CD4-positive, CD25-positive, alpha-beta regulatory T cell (primary cell): ENCODE measurements at regions not wholly inside any gene's neighbourhood (a gene's known extent, or its start where the extent isn't known, plus 50 kb on each side); places are given as distances from the start of the nearest gene placed in this dataset.

Experiments
- ATAC-seq, 2 donors: fragments of 150-1000 bp; cut with Tn5 transposase; one replicate each; pipeline ENCODE4 v1.10.0; 2021; ENCODE audit warnings: low read depth in 2 of 2, moderate number of reproducible peaks in 2 of 2, moderate library complexity in 1 of 2
- DNase-seq, 3 donors: peaks; one replicate each; pipeline versions ENCODE4 v3.0.0 to v3.0.0-alpha.2; 2012 to 2022; ENCODE audit warnings: mixed read lengths in 1 of 3
- H3K27ac ChIP-seq: one replicate; pipeline ENCODE4 v1.7.0; 2013; ENCODE audit warnings: mild to moderate bottlenecking, low read length; ENCODE audit not compliant: insufficient read depth, poor library complexity, severe bottlenecking
- H3K27me3 ChIP-seq: one replicate; pipeline ENCODE4 v1.7.0; 2013; ENCODE audit warnings: low read length; ENCODE audit not compliant: control insufficient read depth, insufficient read depth
- H3K36me3 ChIP-seq: one replicate; pipeline ENCODE4 v1.7.0; 2013; ENCODE audit warnings: mild to moderate bottlenecking, low read length, moderate library complexity; ENCODE audit not compliant: control insufficient read depth, insufficient read depth
- H3K4me1 ChIP-seq: 2 replicates; pipeline ENCODE4 v1.7.0; 2013; ENCODE audit warnings: mild to moderate bottlenecking, low read length; ENCODE audit not compliant: insufficient read depth, control insufficient read depth, poor library complexity, severe bottlenecking
- H3K4me3 ChIP-seq: one replicate; pipeline ENCODE4 v1.7.0; 2013; ENCODE audit warnings: low read depth, mild to moderate bottlenecking, low read length, moderate library complexity
- H3K9me3 ChIP-seq, 2 experiments: 1 replicate in 1 of 2; 2 replicates in 1 of 2; pipeline ENCODE4 v1.7.0; 2013; ENCODE audit warnings: low read length in 2 of 2, mild to moderate bottlenecking in 1 of 2, moderate library complexity in 1 of 2; ENCODE audit not compliant: control insufficient read depth in 2 of 2
- H3K27ac Mint-ChIP-seq, 3 donors: one replicate each; pipeline ENCODE4 v1.8.0; 2020 to 2022; ENCODE audit warnings: mild to moderate bottlenecking in 3 of 3, mixed read lengths in 3 of 3, moderate library complexity in 2 of 3
- H3K27me3 Mint-ChIP-seq: one replicate; pipeline ENCODE4 v1.8.0; 2022; ENCODE audit warnings: mild to moderate bottlenecking, mixed read lengths
- H3K36me3 Mint-ChIP-seq: one replicate; pipeline ENCODE4 v1.8.0; 2020; ENCODE audit warnings: mixed read lengths
- H3K4me1 Mint-ChIP-seq, 4 donors: one replicate each; pipeline ENCODE4 v1.8.0; 2020 to 2022; ENCODE audit warnings: mixed read lengths in 4 of 4, mild to moderate bottlenecking in 1 of 4
- H3K4me3 Mint-ChIP-seq, 4 donors: one replicate each; pipeline ENCODE4 v1.8.0; 2020 to 2022; ENCODE audit warnings: mild to moderate bottlenecking in 4 of 4, mixed read lengths in 4 of 4, moderate library complexity in 3 of 4
- H3K9me3 Mint-ChIP-seq, 7 donors: one replicate each; pipeline ENCODE4 v1.8.0; 2020 to 2022; ENCODE audit warnings: mixed read lengths in 7 of 7, mild to moderate bottlenecking in 3 of 7, moderate library complexity in 2 of 7

GRCh38 chr16:72537664-72538063 is 365.7 kb upstream of the PMFBP1 start:
- Mint-ChIP-seq H3K9me3 (peaks cover 0 to 6% (median 0%) of the 10 kb centered on the region in 7 donors), H3K4me3 (no peak overlapping the region), H3K4me1 (peaks cover 0 to 9% (median 0%) of the 10 kb centered on the region in 4 donors), H3K27ac (no peak overlapping the region), H3K36me3 (no peaks in the 10 kb centered on the region), H3K27me3 (peaks cover 5% of the 10 kb centered on the region)
- H3K4me1 ChIP-seq, result no peaks in the 10 kb centered on the region
- H3K9me3 ChIP-seq, result no peaks in the 10 kb centered on the region
- no peaks in the 10 kb centered on the region for H3K36me3 ChIP-seq
- no peaks in the 10 kb centered on the region for H3K27me3 ChIP-seq
- ATAC-seq, result no peak
- DNase-seq, result no peak
- no peak overlapping the region for H3K27ac ChIP-seq
- no peak overlapping the region for H3K4me3 ChIP-seq

DNA sequence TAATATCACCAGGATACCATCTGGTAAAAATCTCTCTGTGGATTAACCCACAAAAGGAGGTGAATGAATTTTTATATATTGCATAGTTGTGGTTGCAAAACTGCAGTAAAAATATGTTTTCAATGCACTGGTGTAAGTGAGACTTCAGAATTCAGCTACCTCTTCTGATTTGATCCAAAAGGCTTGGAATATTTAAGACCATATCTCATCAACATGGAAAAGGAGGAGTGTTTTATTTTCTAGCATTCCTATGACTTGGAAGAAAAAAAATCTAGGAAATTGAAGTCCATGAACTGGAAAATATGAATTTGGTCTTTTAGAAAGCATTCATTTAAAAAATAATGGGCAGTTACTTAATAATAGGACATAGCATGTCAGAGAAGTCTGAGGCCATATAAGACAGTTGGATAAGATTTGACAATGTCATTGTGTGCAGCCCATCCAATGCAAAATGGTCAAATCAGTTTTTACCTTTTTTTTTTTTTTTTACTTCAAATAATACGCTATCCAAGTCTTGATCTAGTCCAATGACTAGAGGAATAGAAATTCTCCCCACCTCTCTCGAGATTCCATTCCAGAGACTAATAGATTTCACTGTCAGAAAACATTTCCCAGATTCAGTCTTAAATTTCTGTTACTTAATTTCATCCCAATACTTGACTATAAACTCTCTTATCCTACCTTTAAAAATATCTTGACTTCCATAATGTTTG is 364.9 kb upstream of the PMFBP1 start:
- ATAC-seq (no peak), DNase-seq (no peak)
- Histone ChIP-seq H3K27me3 (no peaks in the 10 kb centered on the region), H3K36me3 (no peaks in the 10 kb centered on the region), H3K27ac (no peak overlapping the region), H3K4me1 (no peaks in the 10 kb centered on the region), H3K4me3 (no peak overlapping the region), H3K9me3 (no peaks in the 10 kb centered on the region)
- peaks cover 4% of the 10 kb centered on the region for H3K36me3 Mint-ChIP-seq
- no peak overlapping the region for H3K27ac Mint-ChIP-seq
- H3K9me3 Mint-ChIP-seq, result peaks cover 0 to 4% (median 0%) of the 10 kb centered on the region in 7 donors
- H3K4me3 Mint-ChIP-seq, result no peak overlapping the region
- peaks cover 5% of the 10 kb centered on the region for H3K27me3 Mint-ChIP-seq
- peaks cover 0 to 9% (median 0%) of the 10 kb centered on the region in 4 donors for H3K4me1 Mint-ChIP-seq

DNA sequence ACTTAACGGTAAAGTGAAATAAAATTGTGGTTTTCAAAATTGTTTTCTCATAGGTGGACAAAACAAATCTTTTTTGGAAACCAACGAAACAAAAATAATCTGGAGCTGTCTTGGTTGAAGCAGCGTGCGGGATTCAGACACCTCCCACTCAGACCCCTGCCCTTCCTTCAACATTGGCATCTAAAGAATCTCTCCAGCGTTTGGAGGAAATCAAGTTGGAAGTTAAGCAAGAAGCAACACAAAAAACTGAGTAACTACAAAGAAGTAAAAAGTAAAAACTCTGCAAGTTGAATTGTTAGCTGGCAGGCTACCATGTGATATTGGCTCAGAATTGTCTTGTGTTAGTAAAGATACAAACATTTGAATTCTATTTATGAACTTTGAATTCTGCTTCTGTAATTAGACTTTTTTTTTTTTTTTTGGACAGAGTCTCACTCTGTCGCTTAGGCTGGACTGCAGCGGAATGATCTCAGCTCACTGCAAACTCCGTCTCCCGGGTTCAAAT is 361.0 kb upstream of the PMFBP1 start:
- H3K4me3 Mint-ChIP-seq, result no peak overlapping the region
- peaks cover 0 to 10% (median 3%) of the 10 kb centered on the region in 7 donors for H3K9me3 Mint-ChIP-seq
- Histone ChIP-seq H3K4me3 (no peak overlapping the region), H3K27me3 (no peaks in the 10 kb centered on the region), H3K4me1 (no peaks in the 10 kb centered on the region), H3K27ac (no peak overlapping the region), H3K9me3 (no peaks in the 10 kb centered on the region), H3K36me3 (no peaks in the 10 kb centered on the region)
- ATAC-seq, result no peak
- no peak overlapping the region for H3K27ac Mint-ChIP-seq
- H3K36me3 Mint-ChIP-seq, result peaks cover 4% of the 10 kb centered on the region
- no peak for DNase-seq
- no peaks in the 10 kb centered on the region for H3K27me3 Mint-ChIP-seq
- peaks cover 0 to 9% (median 0%) of the 10 kb centered on the region in 4 donors for H3K4me1 Mint-ChIP-seq

DNA sequence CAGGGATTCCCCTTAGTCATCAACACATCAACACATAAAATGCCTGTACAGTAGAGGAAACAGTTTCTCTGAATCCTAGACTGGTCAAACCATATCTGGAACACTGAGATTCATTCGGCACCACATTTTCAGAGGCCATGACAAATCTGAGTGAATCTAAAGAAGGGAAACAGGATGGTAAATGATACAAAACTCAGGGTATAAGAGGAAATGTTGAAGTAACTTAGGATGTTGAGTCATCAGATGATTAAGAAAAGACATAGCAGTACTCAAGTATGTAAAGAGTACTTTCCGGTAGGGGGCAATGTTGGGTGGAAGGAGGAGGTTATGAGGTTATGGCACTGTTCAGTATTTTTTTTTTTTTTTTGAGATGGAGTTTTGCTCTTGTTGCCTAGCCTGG is 358.5 kb upstream of the PMFBP1 start:
- H3K27me3 ChIP-seq, result no peaks in the 10 kb centered on the region
- no peak overlapping the region for H3K4me3 ChIP-seq
- H3K4me1 ChIP-seq, result no peaks in the 10 kb centered on the region
- no peak overlapping the region for H3K27ac ChIP-seq
- H3K9me3 ChIP-seq, result no peaks in the 10 kb centered on the region
- peaks cover 4% of the 10 kb centered on the region for H3K36me3 Mint-ChIP-seq
- H3K36me3 ChIP-seq, result no peaks in the 10 kb centered on the region
- peaks cover 0 to 10% (median 4%) of the 10 kb centered on the region in 7 donors for H3K9me3 Mint-ChIP-seq
- ATAC-seq (no peak), DNase-seq (no peak)
- H3K4me1 Mint-ChIP-seq, result no peaks in the 10 kb centered on the region
- H3K4me3 Mint-ChIP-seq, result no peak overlapping the region
- H3K27ac Mint-ChIP-seq, result no peak overlapping the region
- H3K27me3 Mint-ChIP-seq, result no peaks in the 10 kb centered on the region

- Histone ChIP-seq H3K4me1 (no peaks in the 10 kb centered on the region), H3K27me3 (no peaks in the 10 kb centered on the region), H3K27ac (no peak overlapping the region), H3K36me3 (no peaks in the 10 kb centered on the region), H3K4me3 (no peak overlapping the region), H3K9me3 (peaks cover 0 to 4% of the 10 kb centered on the region in 2 experiments)
- Mint-ChIP-seq H3K36me3 (peaks cover 4% of the 10 kb centered on the region), H3K4me3 (no peak overlapping the region), H3K9me3 (peaks cover 0 to 14% (median 4%) of the 10 kb centered on the region in 7 donors), H3K27me3 (no peaks in the 10 kb centered on the region), H3K4me1 (no peaks in the 10 kb centered on the region), H3K27ac (no peak overlapping the region)
- ATAC-seq, result no peak
- DNase-seq, result no peak
These were observed 351.1 kb upstream of the PMFBP1 start for GRCh38 chr16:72523087-72523486.

DNA sequence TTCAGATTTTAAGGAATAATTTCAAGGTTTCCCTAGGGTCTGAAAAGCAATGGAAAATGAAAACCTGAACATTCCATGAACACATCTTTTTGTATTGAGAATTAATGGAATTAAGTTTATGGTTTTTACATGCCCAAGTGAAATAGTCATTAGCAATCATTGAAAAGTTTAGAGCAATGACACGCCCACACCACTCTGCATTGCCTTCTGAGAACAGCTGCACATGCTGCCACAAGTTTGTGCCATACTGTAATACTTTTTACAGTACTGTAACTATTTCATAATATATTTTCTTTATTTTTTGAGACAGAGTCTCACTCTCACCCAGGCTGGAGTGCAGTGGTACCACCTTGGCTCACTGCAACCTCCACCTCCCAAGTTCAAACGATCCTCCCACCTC is 345.2 kb upstream of the PMFBP1 start:
- Histone ChIP-seq H3K4me1 (no peaks in the 10 kb centered on the region), H3K36me3 (no peaks in the 10 kb centered on the region), H3K9me3 (peaks cover 0 to 4% of the 10 kb centered on the region in 2 experiments), H3K27me3 (no peaks in the 10 kb centered on the region), H3K4me3 (no peak overlapping the region), H3K27ac (no peak overlapping the region)
- Mint-ChIP-seq H3K27ac (no peak overlapping the region), H3K9me3 (peaks cover 0 to 9% (median 0%) of the 10 kb centered on the region in 7 donors), H3K4me3 (no peak overlapping the region), H3K36me3 (no peaks in the 10 kb centered on the region), H3K27me3 (no peaks in the 10 kb centered on the region), H3K4me1 (no peaks in the 10 kb centered on the region)
- DNase-seq (no peak), ATAC-seq (no peak)

DNA sequence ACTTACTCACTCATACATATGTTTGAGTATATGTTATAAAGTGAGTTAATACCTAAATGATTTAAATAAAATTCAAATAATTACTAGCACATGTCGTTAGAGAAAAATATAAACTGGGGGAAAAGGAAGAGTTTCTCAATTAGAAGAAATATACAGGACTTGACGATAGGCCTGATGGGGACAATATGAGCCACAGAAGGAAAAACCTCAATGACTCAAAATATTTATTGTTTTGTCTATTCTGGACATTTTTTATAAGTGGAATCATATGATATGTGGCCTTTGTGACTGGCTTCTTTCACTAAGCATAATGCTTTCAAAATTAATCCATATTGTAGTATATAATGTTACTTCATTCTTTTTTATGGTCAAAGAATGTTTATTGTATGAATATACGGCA is 339.2 kb upstream of the PMFBP1 start:
- no peak overlapping the region for H3K27ac Mint-ChIP-seq
- H3K27me3 Mint-ChIP-seq, result no peaks in the 10 kb centered on the region
- Histone ChIP-seq H3K4me1 (no peaks in the 10 kb centered on the region), H3K27ac (no peak overlapping the region), H3K9me3 (no peaks in the 10 kb centered on the region), H3K4me3 (no peak overlapping the region), H3K27me3 (no peaks in the 10 kb centered on the region), H3K36me3 (no peaks in the 10 kb centered on the region)
- H3K4me3 Mint-ChIP-seq, result no peak overlapping the region
- ATAC-seq, result no peak
- no peaks in the 10 kb centered on the region for H3K9me3 Mint-ChIP-seq
- H3K36me3 Mint-ChIP-seq, result no peaks in the 10 kb centered on the region
- DNase-seq, result no peak
- no peaks in the 10 kb centered on the region for H3K4me1 Mint-ChIP-seq

DNA sequence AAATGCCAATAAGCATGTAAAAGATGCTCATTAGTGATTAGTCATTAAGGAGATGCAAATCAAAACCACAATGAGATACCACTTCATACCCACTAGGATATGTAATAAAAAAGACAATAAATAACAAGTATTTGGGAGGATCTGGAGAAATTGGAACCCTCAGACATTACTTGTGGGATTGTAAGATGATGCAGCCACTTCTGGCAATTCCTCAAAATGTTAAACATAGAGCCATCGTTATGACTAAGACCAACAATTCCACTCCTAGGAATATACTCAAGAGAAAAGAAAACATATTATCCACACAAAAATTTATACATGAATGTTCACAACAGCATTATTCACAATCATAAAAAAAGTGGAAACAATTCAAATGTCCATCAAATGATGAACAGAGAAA is 336.2 kb upstream of the PMFBP1 start:
- Histone ChIP-seq H3K27me3 (no peaks in the 10 kb centered on the region), H3K4me1 (no peaks in the 10 kb centered on the region), H3K4me3 (no peak overlapping the region), H3K9me3 (no peaks in the 10 kb centered on the region), H3K27ac (no peak overlapping the region), H3K36me3 (no peaks in the 10 kb centered on the region)
- H3K27me3 Mint-ChIP-seq, result no peaks in the 10 kb centered on the region
- H3K4me1 Mint-ChIP-seq, result no peaks in the 10 kb centered on the region
- ATAC-seq (no peak), DNase-seq (no peak)
- no peaks in the 10 kb centered on the region for H3K9me3 Mint-ChIP-seq
- no peak overlapping the region for H3K4me3 Mint-ChIP-seq
- H3K27ac Mint-ChIP-seq, result no peak overlapping the region
- H3K36me3 Mint-ChIP-seq, result no peaks in the 10 kb centered on the region
